GM12875 (cell line): ENCODE measurements at regions not wholly inside any gene's neighbourhood (a gene's known extent, or its start where the extent isn't known, plus 50 kb on each side); places are given as distances from the start of the nearest gene placed in this dataset.

Experiments used
- H3K4me3 ChIP-seq: one replicate; pipeline ENCODE4 v1.5.1; 2011; ENCODE audit warnings: low read depth, low read length, control low read depth
- CTCF ChIP-seq: IDR thresholded peaks from 2 replicates; pipeline ENCODE4 v1.5.1; 2011; ENCODE audit warnings: low read depth, mild to moderate bottlenecking, control low read depth, inconsistent platforms, low read length, moderate library complexity, borderline replicate concordance; ENCODE audit not compliant: insufficient read depth

DNA sequence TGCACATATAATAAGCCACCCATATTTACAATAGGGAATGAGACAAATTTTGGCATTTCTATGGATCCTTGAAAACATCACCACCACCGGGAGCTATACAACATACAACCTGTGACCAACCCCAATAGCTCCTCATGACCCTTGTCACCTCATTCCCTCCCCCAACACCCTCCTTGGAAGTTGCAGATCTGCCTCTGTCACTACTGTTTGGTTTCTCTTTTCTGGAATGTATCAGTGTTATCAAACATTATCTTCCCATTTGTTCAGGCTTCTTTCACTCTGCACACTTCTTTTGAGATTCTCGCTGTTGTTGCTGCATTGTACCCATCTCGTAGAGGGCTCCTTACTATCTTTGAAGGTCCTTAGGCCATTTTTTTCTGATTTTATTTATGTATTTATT is 75.6 kb downstream of the ZNF280B start:
- no peak for TF ChIP-seq CTCF
- H3K4me3 ChIP-seq: no peak overlapping the region

- H3K4me3 ChIP-seq: no peak overlapping the region
- TF ChIP-seq CTCF: no peak
Observed at GRCh38 chr22:22433770-22434169, 74.8 kb downstream of the ZNF280B start.
